Esophagus muscularis mucosa (tissue), 4 donors: ENCODE measurements at regions not wholly inside any gene's neighbourhood (a gene's known extent, or its start where the extent isn't known, plus 50 kb on each side); places are given as distances from the start of the nearest gene placed in this dataset.
"Not testable (repeated sequence)": the region's sequence is repeated elsewhere in the genome, so short reads cannot be mapped to it uniquely, and the experiment has no call there.

Experiments used
- DNase-seq: peaks from one replicate; pipeline ENCODE4 v3.0.0-alpha.2; 2017; ENCODE audit errors: extremely low spot score
- H3K27ac ChIP-seq, 4 donors: fragments of 200-600 bp; sonication (generic); replicated peaks in 1 of 4; 1 replicate in 3 of 4; 2 replicates in 1 of 4; pipeline ENCODE4 v1.5.1; 2016 to 2019; ENCODE audit warnings: mild to moderate bottlenecking in 1 of 4
- H3K27me3 ChIP-seq, 4 donors: fragments of 200-600 bp; sonication (generic); one replicate each; pipeline versions ENCODE4 v1.5.1 to v1.6.0; 2016 to 2019
- H3K36me3 ChIP-seq, 4 donors: fragments of 200-600 bp; sonication (generic); one replicate each; pipeline ENCODE4 v1.5.1; 2016 to 2019
- H3K4me1 ChIP-seq, 4 donors: fragments of 200-600 bp; sonication (generic); one replicate each; pipeline ENCODE4 v1.5.1; 2016 to 2019
- H3K4me3 ChIP-seq, 4 donors: fragments of 200-600 bp; sonication (generic); 1 replicate in 2 of 4; 2 replicates in 2 of 4; pipeline ENCODE4 v1.5.1; 2016 to 2019; ENCODE audit warnings: mild to moderate bottlenecking in 4 of 4, moderate library complexity in 1 of 4
- H3K9me3 ChIP-seq, 4 donors: fragments of 200-600 bp; sonication (generic); 1 replicate in 3 of 4; 2 replicates in 1 of 4; pipeline ENCODE4 v1.5.1; 2016 to 2019
- EP300 ChIP-seq: sonication (generic); formaldehyde crosslinking; IDR thresholded peaks from one replicate; pipeline ENCODE4 v1.6.1; 2017; ENCODE audit warnings: antibody characterized with exemption
- POLR2A ChIP-seq: fragments of 450-650 bp; IDR thresholded peaks from one replicate; pipeline ENCODE4 v1.6.1; 2017; ENCODE audit warnings: antibody characterized with exemption, moderate library complexity, mild to moderate bottlenecking, low read depth
- POLR2AphosphoS5 ChIP-seq, 2 donors: sonication (generic); formaldehyde crosslinking; IDR thresholded peaks; one replicate each; pipeline ENCODE4 v1.6.1; 2017; ENCODE audit warnings: antibody characterized with exemption in 2 of 2
- WGBS: methylation state at CpG from one replicate; pipeline ENCODE4 v1.1.5; 2018; 5-methylcytosine and 5-hydroxymethylcytosine counted together
- intact Hi-C: fragments of 100-400 bp; cut with DNase I; formaldehyde crosslinking; loops from one replicate; pipeline ENCODE4 v1.15.1; 2023
- TF ChIP-seq, protein P1 (sequence below), 3 experiments: fragments of 200-600 bp in 2 of 3; fragments of 450-650 bp in 1 of 3; sonication (generic) in 2 of 3; IDR thresholded peaks; one replicate each; pipeline ENCODE4 v1.5.1; 2017 to 2019; ENCODE audit warnings: antibody characterized with exemption in 3 of 3, mild to moderate bottlenecking in 2 of 3, moderate library complexity in 1 of 3

DNA sequence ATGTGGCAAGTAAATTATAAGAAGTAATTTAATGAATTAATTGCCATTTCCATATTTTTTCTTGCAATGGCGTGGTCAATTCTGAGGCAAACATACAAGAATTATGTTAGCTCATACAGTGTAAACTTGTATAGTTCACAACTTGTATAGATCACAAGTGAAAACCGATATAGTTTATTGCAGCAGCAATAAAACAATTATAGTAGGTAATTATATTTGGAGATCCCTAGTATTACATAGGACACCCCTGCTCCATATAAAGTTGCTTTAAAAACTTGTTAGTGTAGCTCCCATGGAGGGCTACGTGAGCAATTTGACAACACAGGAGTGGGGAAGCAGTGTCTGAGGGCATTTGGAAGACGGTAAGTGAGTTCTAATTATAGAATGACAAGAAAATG, 288.2 kb downstream of the SOCS6 start:
- WGBS, result 69% methylated on average over 4 of the region's 4 CpGs
- Histone ChIP-seq H3K27ac (no peak overlapping the region), H3K4me1 (no peaks in the 10 kb centered on the region), H3K4me3 (no peak overlapping the region), H3K9me3 (no peaks in the 10 kb centered on the region), H3K27me3 (no peaks in the 10 kb centered on the region), H3K36me3 (no peaks in the 10 kb centered on the region)
- DNase-seq, result no peak
- intact Hi-C loops, result no loop called here
- TF ChIP-seq EP300, result no peak
- TF ChIP-seq, protein P1, sequence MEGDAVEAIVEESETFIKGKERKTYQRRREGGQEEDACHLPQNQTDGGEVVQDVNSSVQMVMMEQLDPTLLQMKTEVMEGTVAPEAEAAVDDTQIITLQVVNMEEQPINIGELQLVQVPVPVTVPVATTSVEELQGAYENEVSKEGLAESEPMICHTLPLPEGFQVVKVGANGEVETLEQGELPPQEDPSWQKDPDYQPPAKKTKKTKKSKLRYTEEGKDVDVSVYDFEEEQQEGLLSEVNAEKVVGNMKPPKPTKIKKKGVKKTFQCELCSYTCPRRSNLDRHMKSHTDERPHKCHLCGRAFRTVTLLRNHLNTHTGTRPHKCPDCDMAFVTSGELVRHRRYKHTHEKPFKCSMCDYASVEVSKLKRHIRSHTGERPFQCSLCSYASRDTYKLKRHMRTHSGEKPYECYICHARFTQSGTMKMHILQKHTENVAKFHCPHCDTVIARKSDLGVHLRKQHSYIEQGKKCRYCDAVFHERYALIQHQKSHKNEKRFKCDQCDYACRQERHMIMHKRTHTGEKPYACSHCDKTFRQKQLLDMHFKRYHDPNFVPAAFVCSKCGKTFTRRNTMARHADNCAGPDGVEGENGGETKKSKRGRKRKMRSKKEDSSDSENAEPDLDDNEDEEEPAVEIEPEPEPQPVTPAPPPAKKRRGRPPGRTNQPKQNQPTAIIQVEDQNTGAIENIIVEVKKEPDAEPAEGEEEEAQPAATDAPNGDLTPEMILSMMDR (IDR thresholded peaks at IDR 0.05), result no peak
- no peak for TF ChIP-seq POLR2A
- TF ChIP-seq POLR2AphosphoS5 (IDR thresholded peaks at IDR 0.05), result no peak

DNA sequence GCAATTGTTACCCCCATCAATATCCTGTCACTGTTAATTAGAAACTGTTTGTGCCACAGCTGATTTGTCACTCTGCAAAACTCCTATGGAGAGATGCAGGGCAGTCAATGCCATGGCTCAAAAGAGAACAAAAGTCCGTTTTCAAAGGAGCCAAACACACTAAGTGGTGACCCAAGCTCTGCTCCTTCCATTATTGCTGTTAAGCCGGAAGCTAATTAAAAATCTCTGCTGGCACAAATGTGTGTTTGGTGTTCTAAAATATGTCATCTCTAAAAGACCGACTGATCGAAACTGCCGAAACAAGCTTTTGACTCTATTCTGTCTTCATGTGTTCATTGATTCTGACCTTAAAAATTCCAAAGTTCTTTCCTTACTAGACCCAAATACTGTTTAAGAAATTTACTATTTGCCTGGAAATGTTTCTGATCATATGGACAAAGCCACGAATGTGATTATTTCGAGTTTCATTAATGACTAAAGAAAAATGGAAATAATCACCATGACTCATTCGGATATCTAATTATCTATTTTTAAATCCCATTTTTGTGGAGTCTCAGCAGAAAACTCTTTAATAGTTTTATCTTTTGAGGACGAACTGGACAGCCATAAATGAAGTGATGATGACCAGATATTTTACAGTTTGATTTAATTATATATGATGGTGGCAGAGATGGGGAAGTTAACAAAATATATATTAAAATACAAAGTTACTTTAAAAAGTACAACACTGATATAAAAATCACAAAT, 287.6 kb downstream of the SOCS6 start:
- Histone ChIP-seq H3K27ac (no peak overlapping the region), H3K27me3 (no peaks in the 10 kb centered on the region), H3K9me3 (no peaks in the 10 kb centered on the region), H3K4me3 (no peak overlapping the region), H3K36me3 (no peaks in the 10 kb centered on the region), H3K4me1 (no peaks in the 10 kb centered on the region)
- 78% methylated on average over 9 of the region's 9 CpGs for WGBS
- intact Hi-C loops, result no loop called here
- TF ChIP-seq POLR2AphosphoS5 (IDR thresholded peaks at IDR 0.05) (no peak), EP300 (no peak), POLR2A (no peak)
- TF ChIP-seq, protein P1 (IDR thresholded peaks at IDR 0.05), result no peak
- no peak for DNase-seq

DNA sequence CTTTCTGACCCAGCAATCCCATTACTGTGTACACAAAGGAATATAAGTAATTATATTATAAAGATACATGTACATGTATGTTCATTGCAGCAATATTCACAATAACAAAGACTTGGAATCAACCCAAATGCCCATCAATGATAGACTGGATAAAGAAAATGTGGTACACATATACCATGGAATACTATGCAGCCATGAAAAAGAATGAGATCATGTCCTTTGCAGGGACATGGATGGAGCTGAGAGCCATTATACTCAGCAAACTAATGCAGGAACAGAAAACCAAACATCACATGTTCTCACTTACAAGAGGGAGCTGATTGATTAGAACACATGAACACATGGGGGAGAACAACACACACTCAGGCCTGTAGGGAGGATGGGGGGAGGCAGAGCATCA, 286.1 kb downstream of the SOCS6 start:
- H3K4me3 ChIP-seq, H3K36me3 ChIP-seq, H3K9me3 ChIP-seq, H3K27me3 ChIP-seq, intact Hi-C loops, H3K4me1 ChIP-seq, H3K27ac ChIP-seq, DNase-seq: not testable (repeated sequence)

DNA sequence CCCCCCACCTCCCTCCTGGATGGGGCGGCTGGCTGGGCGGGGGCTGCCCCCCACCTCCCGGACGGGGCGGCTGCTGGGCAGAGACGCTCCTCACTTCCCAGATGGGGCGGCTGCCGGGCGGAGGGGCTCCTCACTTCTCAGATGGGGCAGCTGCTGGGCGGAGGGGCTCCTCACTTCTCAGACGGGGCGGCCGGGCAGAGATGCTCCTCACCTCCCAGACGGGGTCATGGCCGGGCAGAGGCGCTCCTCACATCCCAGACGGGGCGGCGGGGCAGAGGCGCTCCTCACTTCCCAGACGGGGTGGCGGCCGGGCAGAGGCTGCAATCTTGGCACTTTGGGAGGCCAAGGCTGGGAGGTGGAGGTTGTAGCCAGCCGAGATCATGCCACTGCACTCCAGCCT, 280.8 kb downstream of the SOCS6 start:
- DNase-seq, H3K4me1 ChIP-seq, H3K27ac ChIP-seq, intact Hi-C loops, H3K27me3 ChIP-seq, H3K4me3 ChIP-seq, H3K9me3 ChIP-seq, H3K36me3 ChIP-seq: not testable (repeated sequence)
- WGBS, result 88% methylated on average over 11 of the region's 24 CpGs

DNA sequence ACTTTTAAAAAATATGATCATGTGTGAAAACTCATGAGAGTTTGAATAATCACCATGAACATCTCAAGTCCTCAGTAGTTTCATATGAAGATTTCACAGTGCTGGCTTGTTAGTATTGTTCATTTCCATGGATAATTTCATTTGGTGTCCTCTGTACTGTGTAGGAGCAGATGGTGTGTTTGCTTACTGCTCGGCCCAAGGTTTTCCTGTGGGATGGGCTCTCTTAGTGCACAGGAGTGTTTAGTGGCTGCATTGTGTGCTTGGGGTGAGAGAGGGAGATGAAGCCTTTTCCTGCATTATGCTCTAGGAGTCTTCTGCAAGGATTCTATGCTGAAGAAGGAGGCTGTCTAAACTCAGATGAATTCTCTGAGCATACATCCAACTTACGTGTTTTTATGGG, 270.6 kb downstream of the SOCS6 start:
- Histone ChIP-seq H3K9me3 (no peaks in the 10 kb centered on the region), H3K27me3 (no peaks in the 10 kb centered on the region), H3K27ac (no peak overlapping the region), H3K4me1 (no peaks in the 10 kb centered on the region), H3K4me3 (no peak overlapping the region), H3K36me3 (no peaks in the 10 kb centered on the region)
- no peak for DNase-seq
- WGBS, result 76% methylated on average over 2 of the region's 2 CpGs
- no peak for TF ChIP-seq POLR2AphosphoS5 (IDR thresholded peaks at IDR 0.05)
- no peak for TF ChIP-seq EP300
- no peak for TF ChIP-seq POLR2A
- TF ChIP-seq, protein P1 (IDR thresholded peaks at IDR 0.05), result no peak
- intact Hi-C loops, result no loop called here

DNA sequence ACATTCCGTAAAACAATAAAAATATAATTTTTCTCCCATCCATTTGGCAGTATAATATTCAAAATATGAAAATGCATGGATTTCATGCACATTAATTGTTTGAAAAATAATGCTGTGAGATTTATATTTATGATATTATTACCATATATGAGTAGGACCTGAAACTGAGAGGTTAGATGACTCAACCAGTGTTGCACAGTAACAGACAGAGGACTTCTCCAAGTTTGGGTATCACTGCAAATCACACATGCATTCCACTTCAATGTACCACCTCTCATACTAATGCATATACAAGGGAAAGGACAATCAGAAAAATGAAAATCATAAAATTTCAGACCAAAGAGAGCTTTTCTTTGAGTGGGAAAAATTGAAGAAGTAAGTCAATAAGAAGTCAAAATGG, 269.5 kb downstream of the SOCS6 start:
- Histone ChIP-seq H3K4me3 (no peak overlapping the region), H3K9me3 (no peaks in the 10 kb centered on the region), H3K36me3 (no peaks in the 10 kb centered on the region), H3K27me3 (no peaks in the 10 kb centered on the region), H3K27ac (no peak overlapping the region), H3K4me1 (no peaks in the 10 kb centered on the region)
- TF ChIP-seq POLR2A, result no peak
- no peak for TF ChIP-seq POLR2AphosphoS5 (IDR thresholded peaks at IDR 0.05)
- no peak for TF ChIP-seq EP300
- TF ChIP-seq, protein P1 (IDR thresholded peaks at IDR 0.05), result no peak
- DNase-seq, result no peak
- intact Hi-C loops, result no loop called here
- WGBS, result 90% methylated on average over 1 of the region's 1 CpG
